Cardiac septum (tissue), 1 donor: ENCODE measurements at regions not wholly inside any gene's neighbourhood (a gene's known extent, or its start where the extent isn't known, plus 50 kb on each side); places are given as distances from the start of the nearest gene placed in this dataset.
"Not testable (repeated sequence)": the region's sequence is repeated elsewhere in the genome, so short reads cannot be mapped to it uniquely, and the experiment has no call there.

Experiments used
- DNase-seq: peaks from one replicate; pipeline ENCODE4 v3.0.0-alpha.2; 2020; ENCODE audit warnings: low spot score
- intact Hi-C: fragments of 100-400 bp; cut with DNase I; formaldehyde crosslinking; loops from one replicate; pipeline ENCODE4 v1.14.0; 2022
- donor health status: DM: no; HTN: no; CAD: no.

DNA sequence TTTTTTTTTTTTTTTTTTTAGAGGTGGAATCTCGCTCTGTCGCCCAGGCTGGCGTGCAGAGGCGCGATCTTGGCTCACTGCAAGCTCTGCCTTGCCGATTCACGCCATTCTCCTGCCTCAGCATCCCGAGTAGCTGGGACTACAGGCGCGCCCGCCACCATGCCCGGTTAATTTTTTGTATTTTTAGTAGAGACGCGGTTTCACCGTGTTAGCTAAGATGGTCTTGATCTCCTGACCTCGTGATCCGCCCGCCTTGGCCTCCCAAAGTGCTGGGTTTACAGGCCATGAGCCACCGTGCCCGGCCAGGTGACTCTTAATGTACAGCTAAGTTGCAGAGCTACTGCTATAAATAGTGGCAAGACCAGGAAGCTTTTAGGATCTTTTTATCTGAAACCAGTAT lies 434.9 kb upstream of the MEF2C start:
- DNase-seq, intact Hi-C loops: not testable (repeated sequence)

DNA sequence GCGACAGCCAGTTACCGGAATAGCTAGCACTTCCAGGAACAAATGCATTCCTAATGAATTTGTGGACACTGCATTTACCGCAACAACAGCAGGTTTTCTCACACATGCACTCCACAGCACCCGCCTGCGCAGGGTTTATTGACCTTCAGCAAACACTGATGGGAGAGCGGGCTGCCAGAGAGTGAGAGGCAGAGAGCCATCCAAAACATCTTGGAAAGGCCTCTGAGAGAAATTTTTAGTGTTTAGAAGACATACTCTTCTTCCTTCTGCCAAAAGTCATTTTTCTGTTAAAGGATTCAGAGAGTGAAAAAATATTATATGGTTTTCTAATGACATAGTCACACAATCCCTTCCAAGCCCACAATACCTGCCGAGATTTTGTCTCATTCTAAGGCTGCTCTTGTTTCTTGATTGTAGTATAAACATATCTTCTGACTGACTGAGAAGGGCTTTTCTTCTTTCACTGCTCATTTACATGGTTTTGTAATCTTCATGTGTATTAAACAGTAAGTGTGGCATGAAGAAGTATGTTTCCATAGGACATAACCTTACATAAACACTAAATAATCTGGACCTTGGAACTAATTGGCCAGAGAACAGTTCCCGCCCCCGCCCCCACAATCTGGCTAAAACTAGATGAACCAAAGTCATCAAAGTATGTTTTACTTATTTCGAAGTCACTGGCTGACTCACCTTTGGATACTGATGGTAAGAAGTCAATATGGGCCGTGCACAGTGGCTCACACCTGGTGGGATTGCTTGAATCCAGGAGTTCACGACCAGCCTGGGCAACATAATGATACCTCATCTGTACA lies 432.5 kb upstream of the MEF2C start:
- no peak for DNase-seq
- intact Hi-C loops, result no loop called here

- no peak for DNase-seq
- intact Hi-C loops, result no loop called here
These were observed 431.0 kb upstream of the MEF2C start for GRCh38 chr5:89313804-89314588.

DNA sequence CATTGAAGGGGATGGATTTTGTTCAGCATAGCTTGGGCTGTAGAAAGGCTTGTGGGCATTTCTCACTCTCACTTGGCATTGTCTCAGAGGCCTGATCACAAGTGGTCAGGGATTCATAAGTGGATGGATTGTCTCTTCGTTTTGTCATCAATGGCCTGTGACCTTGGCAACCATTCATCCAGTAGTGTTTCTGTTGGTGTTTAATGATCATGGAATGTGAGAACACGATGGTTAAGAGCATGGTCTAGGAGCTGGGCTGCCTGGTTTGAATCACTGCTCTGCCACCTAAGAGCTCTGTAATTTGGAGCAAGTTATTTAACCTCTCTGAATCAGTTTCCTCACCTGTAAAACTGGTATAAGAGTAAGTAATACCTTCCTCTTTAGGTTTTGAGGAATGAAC lies 430.1 kb upstream of the MEF2C start:
- intact Hi-C loops, result no loop called here
- no peak for DNase-seq

DNA sequence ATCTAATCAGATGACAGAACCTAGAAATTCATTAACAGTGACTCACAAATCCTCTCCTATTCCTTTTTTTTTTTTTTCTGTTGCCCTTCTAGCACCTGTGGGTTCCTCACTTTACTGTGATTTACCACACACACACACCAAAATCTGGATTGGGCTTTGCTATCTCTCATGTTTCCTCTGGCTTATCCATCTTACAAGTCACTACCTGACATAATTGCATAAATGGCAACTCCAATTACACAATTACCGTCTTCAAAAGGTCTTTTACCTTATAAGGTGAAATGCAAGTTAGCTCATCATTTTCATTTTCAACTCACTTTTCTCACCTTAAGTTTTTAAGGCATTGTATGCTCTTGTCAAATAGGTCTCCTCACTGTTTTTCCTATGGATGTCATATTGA lies 426.3 kb upstream of the MEF2C start:
- DNase-seq, result no peak
- intact Hi-C loops, result no loop called here

DNA sequence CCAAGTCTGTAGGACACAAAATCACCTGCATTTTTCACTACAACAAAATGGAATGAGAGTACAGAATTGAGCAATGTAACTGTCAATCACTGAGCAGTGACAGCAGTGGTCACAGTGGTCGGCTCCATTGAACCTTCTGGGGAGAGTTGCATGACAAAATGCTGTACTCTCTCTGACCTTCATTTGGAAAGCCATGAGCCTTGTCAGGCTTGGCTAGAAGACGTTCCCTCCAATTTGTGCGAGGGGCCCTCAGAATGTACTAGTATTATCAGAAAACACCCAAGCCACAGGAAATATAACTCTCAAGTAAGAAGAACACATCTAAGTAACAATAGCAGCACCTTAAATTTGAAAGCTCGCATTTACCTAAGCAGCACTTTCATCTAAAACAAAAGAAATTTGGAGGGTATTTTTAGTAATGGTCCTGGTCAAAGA lies 425.6 kb upstream of the MEF2C start:
- intact Hi-C loops, result no loop called here
- no peak for DNase-seq

DNA sequence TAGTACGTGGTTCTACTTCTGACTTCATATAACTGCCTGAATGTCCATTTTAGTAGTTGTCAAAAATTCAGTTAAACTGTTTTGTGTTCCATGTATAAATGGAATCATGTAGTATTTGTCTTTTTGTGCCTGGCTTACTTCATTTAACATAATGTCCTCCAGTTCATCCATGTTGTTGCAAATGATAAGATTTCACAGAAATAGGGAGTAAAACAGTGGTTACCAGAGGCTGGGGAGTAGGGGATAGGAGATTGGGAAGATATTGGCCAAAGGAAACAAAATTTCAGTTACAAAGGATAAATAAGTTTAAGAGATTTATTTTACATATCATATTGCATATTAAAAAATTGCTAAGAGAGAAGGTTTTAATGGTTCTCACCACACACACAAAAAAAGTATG lies 425.0 kb upstream of the MEF2C start:
- DNase-seq, result no peak
- intact Hi-C loops, result no loop called here

DNA sequence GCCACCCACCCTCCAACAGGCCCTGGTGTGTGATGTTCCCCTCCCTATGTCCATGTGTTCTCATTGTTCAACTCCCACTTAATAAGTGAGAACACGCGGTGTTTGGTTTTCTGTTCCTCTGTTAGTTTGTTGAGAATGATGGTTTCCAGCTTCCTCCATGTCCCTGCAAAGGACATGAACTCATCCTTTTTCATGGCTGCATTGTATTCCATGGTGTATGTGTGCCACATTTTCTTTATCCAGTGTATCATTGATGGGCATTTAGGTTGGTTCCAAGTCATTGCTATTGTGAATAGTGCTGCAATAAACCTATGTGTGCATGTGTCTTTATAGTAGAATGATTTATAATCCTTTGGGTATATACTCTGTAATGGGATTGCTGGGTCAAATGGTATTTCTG lies 424.2 kb upstream of the MEF2C start:
- DNase-seq, intact Hi-C loops: not testable (repeated sequence)

GRCh38 chr5:89303033-89303480 lies 420.1 kb upstream of the MEF2C start:
- intact Hi-C loops, result no loop called here
- no peak for DNase-seq

DNA sequence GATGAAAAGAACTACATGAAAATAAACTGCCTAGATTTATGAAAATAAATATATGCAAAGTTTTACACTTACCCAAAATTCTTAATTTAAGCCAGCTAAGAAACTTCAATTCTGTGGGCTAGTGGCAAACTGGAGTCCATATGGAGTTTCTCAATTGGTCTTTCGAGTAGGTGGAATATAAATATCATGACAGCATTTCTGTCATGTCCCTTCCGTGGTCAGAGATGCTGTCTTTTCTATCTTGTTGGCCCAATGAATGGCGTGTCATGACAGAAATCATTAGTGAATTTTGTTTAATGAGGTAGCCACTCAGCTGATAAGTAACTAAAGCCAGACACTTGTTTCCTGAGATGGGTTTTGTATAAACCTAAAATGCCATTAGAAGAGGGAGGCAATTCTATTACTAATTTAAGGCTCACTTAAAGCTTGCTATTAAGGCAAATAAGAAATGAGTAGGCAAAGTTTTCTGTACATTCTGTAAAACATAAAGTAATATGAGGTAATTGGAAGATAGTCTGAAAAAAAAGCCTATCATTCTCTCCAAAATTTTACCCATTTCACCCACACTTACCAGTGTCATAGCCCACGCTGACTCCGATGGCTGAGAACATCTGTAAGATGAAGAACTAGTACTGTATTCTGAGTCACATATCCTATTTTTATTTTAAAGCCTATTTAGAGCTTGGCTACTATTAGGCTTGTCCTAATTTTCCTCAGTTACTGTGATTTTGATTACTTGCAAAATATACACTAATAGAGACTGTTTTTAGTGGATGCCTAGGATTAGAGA lies 419.3 kb upstream of the MEF2C start:
- DNase-seq, result no peak
- intact Hi-C loops, result no loop called here

DNA sequence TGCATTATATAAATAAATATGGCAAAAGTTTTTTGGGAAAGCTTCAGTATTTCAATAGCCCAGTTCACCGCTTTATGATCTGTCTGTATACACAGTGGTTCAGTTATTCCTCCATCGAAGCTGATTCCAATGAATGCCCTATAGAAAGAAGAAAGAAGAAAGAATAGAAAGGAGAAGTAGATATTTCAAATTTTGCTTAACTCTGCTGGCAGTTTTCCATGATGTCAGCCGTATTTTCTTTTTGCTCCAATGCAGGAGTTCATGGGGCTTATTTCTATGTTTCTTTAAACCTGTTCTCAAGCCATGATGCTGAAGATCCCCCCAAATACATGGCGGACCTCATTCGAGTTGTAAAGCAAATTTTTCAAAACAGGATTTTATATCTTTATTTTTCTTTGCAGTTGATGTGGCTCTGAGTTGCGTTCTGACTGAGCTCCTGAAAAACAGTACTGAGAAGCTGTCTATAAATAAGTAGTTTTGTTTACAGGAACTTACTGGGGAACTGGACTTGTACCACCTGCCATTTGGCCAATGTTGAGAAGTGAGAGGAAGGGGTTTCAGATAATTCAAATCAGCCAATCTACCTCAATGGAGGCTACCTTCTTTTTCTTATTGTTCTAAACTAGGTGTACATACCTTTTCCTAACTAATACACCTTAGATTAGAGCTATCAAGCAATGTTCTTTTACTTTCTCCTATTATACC lies 418.5 kb upstream of the MEF2C start:
- DNase-seq, result no peak
- intact Hi-C loops, result no loop called here

- no peak for DNase-seq
- intact Hi-C loops, result no loop called here
These were observed 417.5 kb upstream of the MEF2C start for GRCh38 chr5:89300426-89300970.

DNA sequence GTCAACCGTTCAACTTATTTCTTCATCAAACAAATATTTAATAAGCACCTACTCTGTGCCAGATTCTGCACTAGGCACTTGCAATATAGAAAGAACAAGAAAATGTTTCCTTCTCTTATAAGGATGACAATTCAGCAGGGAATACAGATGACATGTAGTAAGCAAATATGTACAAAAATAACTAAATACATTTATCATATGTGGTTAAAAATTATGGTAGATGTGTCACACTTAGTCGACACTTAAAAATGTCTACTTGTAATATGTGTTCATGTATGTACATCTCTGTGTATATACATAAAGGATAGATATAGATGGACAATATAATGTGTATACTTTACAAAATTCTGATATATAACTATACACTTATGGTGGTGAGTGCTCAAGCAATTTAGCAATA lies 417.0 kb upstream of the MEF2C start:
- intact Hi-C loops, result no loop called here
- no peak for DNase-seq

GRCh38 chr5:89297066-89297465 lies 414.1 kb upstream of the MEF2C start:
- intact Hi-C loops, result no loop called here
- no peak for DNase-seq

GRCh38 chr5:89293810-89294209 lies 410.8 kb upstream of the MEF2C start:
- intact Hi-C loops, result no loop called here
- no peak for DNase-seq

DNA sequence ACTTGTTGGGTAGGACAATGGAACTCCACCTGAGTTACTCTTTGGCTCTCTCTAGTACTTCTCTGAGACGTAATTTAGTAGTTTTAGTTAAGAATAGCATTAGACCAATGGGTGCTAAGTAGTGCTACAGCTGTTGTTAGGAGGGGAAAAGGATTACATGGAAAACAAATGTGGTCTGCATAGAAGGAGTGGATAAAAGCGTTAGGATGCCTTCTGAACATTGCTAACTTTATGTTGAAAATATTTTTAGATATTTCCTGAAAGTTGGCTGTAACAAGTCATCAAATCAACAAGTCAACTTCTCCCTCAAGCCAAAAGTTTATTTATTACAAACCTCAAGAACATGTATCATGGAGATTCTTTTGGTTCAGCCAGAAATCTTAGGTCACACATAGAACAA lies 409.5 kb upstream of the MEF2C start:
- no peak for DNase-seq
- intact Hi-C loops, result no loop called here

GRCh38 chr5:89289604-89290003 lies 406.6 kb upstream of the MEF2C start:
- intact Hi-C loops, result no loop called here
- DNase-seq, result no peak

- intact Hi-C loops, result no loop called here
- no peak for DNase-seq
These were observed 405.0 kb upstream of the MEF2C start for GRCh38 chr5:89287964-89288363.

DNA sequence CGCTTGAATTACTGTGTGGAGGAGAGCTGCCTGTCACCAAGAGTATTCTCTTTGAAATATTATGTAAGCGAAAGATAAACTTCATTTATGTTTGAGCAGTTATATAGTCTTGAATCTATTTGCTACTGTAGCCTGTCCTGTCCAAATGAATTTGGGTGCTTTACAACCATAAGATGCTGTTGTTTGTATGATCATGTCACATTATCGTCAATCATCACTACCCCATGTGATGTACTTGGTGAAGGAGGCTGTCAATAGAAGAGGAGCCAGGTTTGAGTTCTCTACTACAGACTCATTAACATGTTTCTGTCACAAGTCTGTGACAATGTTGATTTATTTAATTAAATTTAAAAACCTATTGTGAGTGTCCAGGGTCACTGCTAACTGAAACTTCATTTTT lies 403.3 kb upstream of the MEF2C start:
- intact Hi-C loops, result no loop called here
- no peak for DNase-seq
